AG04450 (cell line): ENCODE measurements at regions not wholly inside any gene's neighbourhood (a gene's known extent, or its start where the extent isn't known, plus 50 kb on each side); places are given as distances from the start of the nearest gene placed in this dataset.

Experiments
- CTCF ChIA-PET: fragments of 300-600, 350-600 bp; formaldehyde crosslinking; extraction: SDS; loops from one replicate; lab custom pipeline; 2022; ENCODE audit warnings: antibody characterized with exemption, inconsistent platforms; lab: Charles Lee
- POLR2A ChIA-PET: fragments of 350-600 bp; formaldehyde crosslinking; extraction: SDS; loops from one replicate; lab custom pipeline; 2021; ENCODE audit warnings: antibody characterized with exemption, inconsistent platforms; lab: Yijun Ruan, JAX
- DNase-seq: peaks from one replicate; pipeline ENCODE4 v3.0.0-alpha.2; 2011; ENCODE audit warnings: low read depth, low spot score
- H3K27ac ChIP-seq: one replicate; pipeline ENCODE4 v1.5.1; 2012; ENCODE audit warnings: low read depth, low read length, control low read depth
- H3K27me3 ChIP-seq: one replicate; pipeline ENCODE4 v1.6.0; 2012; ENCODE audit warnings: low read length; ENCODE audit not compliant: control insufficient read depth, insufficient read depth
- H3K4me3 ChIP-seq: 2 replicates; pipeline ENCODE4 v1.5.1; 2011; ENCODE audit warnings: mild to moderate bottlenecking, low read depth, low read length, control low read depth
- H3K9me3 ChIP-seq: 2 replicates; pipeline ENCODE4 v1.5.1; 2012; ENCODE audit warnings: low read length; ENCODE audit not compliant: control insufficient read depth, insufficient read depth
- TF ChIP-seq, protein P1 (sequence below): IDR thresholded peaks from 2 replicates; pipeline ENCODE4 v1.5.1; 2011; ENCODE audit warnings: low read depth, low read length, control low read depth, inconsistent platforms

DNA sequence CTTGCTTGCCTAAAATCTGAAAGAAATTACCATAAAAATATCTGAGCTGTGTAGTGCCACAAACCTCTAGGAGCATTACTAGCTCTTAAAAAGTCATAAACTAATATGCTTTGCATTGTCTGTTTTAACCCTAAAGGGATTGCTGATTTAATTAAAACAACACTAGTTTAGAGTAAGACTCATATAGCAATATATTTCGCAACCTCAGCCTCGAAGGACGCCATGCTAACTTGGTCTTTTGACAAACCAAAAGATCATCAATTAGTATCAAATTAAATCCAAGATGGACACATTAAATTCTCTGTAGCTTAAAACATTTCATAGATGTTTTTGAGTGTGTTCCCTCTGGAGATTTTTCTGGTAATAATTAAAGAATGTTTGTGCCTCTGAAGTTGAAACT is 74.8 kb upstream of the KCNQ5 start:
- no peak for DNase-seq
- CTCF ChIA-PET = no interaction called here
- POLR2A ChIA-PET = interaction anchor here (0.6 kb wide), 1 partner anchor 214 kb away, joined by 5 read pairs; no protein-coding TSS in a partner anchor

DNA sequence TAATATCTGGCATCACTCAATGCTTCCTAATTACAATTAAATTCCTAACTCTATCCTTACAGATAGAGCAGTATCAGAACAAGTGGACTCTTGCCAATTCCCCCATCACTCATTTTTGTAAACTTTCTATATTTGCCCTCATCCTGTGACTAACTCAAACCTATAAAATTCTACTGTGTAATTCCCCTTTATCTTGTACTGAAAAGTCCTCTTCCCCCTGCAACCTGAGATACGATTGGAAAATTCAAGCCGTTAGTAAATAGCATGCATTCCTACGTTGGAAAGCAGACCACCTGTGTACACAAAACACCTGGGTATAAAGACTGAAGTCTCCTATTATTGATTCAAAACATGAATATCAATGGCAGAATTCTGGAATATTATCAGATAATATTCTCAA is 70.4 kb upstream of the KCNQ5 start:
- CTCF ChIA-PET = no interaction called here
- H3K4me3 ChIP-seq = no peak overlapping the region

More for the DNA sequence above, 74.8 kb upstream of the KCNQ5 start:
- Histone ChIP-seq H3K27me3 (no peaks in the 10 kb centered on the region), H3K9me3 (peaks cover 6% of the 10 kb centered on the region; the same call in 1 of the 2 replicates), H3K4me3 (no peak overlapping the region), H3K27ac (no peak overlapping the region)
- TF ChIP-seq, protein P1, sequence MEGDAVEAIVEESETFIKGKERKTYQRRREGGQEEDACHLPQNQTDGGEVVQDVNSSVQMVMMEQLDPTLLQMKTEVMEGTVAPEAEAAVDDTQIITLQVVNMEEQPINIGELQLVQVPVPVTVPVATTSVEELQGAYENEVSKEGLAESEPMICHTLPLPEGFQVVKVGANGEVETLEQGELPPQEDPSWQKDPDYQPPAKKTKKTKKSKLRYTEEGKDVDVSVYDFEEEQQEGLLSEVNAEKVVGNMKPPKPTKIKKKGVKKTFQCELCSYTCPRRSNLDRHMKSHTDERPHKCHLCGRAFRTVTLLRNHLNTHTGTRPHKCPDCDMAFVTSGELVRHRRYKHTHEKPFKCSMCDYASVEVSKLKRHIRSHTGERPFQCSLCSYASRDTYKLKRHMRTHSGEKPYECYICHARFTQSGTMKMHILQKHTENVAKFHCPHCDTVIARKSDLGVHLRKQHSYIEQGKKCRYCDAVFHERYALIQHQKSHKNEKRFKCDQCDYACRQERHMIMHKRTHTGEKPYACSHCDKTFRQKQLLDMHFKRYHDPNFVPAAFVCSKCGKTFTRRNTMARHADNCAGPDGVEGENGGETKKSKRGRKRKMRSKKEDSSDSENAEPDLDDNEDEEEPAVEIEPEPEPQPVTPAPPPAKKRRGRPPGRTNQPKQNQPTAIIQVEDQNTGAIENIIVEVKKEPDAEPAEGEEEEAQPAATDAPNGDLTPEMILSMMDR = no peak

GRCh38 chr6:72552938-72553337 is 68.9 kb upstream of the KCNQ5 start:
- Histone ChIP-seq H3K27me3 (no peaks in the 10 kb centered on the region), H3K4me3 (no peak overlapping the region), H3K27ac (no peak overlapping the region), H3K9me3 (no peaks in the 10 kb centered on the region)
- ChIA-PET CTCF (no interaction called here), POLR2A (no interaction called here)
- TF ChIP-seq, protein P1 = no peak
- DNase-seq = no peak

More for the DNA sequence above, 70.4 kb upstream of the KCNQ5 start:
- POLR2A ChIA-PET = no interaction called here
- no peaks in the 10 kb centered on the region for H3K9me3 ChIP-seq
- H3K27me3 ChIP-seq = no peaks in the 10 kb centered on the region
- no peak overlapping the region for H3K27ac ChIP-seq
- no peak for DNase-seq
- TF ChIP-seq, protein P1 = no peak

DNA sequence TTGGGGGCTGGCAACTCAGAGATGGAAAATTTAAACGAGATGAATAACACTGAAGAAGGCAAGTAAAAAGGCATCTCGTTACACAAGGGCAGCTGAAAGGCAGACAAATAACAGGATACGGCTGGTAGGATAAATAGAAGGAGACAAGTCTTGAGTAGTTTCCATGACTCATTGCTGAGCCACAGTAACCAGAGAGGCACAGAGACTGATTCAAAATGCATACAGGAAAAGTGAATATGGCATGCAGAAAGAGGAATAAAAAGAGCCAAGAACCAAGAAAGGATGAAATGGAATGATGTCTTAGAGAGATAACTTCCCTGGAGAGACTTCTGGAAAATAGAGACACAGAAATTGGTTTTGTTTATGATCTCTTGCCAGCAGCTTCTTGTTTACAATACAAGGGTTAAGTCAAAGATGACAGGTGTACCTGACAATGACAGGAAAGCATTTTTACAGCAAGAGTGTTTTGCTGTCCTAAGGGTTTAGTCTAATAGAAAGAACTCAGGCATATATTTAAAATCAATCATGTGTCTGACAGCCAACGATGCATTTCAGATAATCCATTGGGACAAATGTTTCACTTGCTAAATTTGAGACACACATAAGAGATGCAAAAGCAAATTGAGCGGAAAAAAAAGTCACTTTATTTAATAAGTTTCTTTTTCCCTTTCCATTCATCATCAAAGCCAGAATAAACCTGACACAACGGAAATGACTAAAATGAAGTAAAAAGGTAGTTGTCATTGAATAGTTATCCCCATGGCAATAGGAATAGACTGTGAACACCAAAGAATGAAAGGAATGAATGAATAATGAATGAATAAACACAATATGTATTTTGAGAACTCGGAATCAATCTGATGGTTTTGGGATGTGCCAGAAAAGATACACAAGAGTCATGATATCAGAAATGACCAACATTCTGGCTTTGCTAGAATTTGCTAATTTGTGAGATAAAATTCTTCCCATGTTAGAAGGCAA is 68.0 kb upstream of the KCNQ5 start:
- Histone ChIP-seq H3K27ac (no peak overlapping the region), H3K27me3 (no peaks in the 10 kb centered on the region), H3K9me3 (no peaks in the 10 kb centered on the region), H3K4me3 (no peak overlapping the region; the same call in 1 of the 2 replicates)
- TF ChIP-seq, protein P1 = no peak
- ChIA-PET POLR2A (no interaction called here), CTCF (interaction anchor here (1.2 kb wide), 1 partner anchor 71 kb away, joined by 3 read pairs; no protein-coding TSS in a partner anchor)
- peak; percentile 59 for DNase-seq

- POLR2A ChIA-PET = no interaction called here
- DNase-seq = no peak
- peak overlapping the region; percentile 31 for H3K27ac ChIP-seq
- H3K4me3 ChIP-seq = no peak overlapping the region
- H3K9me3 ChIP-seq = no peaks in the 10 kb centered on the region
- no peaks in the 10 kb centered on the region for H3K27me3 ChIP-seq
- CTCF ChIA-PET = interaction anchor here (0.9 to 1.2 kb wide), 3 partner anchors 25 to 70 kb away, joined by 3 to 8 read pairs (median 3); no protein-coding TSS in a partner anchor
- TF ChIP-seq, protein P1 = no peak
Observed at GRCh38 chr6:72554761-72555221, 67.1 kb upstream of the KCNQ5 start.
